Right lobe of liver (tissue), 6 donors: ENCODE measurements at regions not wholly inside any gene's neighbourhood (a gene's known extent, or its start where the extent isn't known, plus 50 kb on each side); places are given as distances from the start of the nearest gene placed in this dataset.

Experiments used
- ATAC-seq, 4 donors: fragments of 200-7000 bp; cut with Tn5 transposase; one replicate each; pipeline ENCODE4 v1.9.1; 2020; ENCODE audit warnings: mild to moderate bottlenecking in 4 of 4, moderate library complexity in 4 of 4
- DNase-seq, 3 donors: peaks; one replicate each; pipeline ENCODE4 v3.0.0-alpha.2; 2020
- H3K27ac ChIP-seq, 3 donors: fragments of 200-600 bp; one replicate each; pipeline ENCODE4 v1.8.0; 2022
- H3K27me3 ChIP-seq, 2 donors: fragments of 200-600 bp; one replicate each; pipeline ENCODE4 v1.8.0; 2022
- H3K36me3 ChIP-seq, 4 donors: fragments of 200-600 bp; sonication (generic) in 1 of 4; one replicate each; pipeline versions ENCODE4 v1.5.1 to v1.8.0; 2017 to 2022; ENCODE audit warnings: control low read depth in 1 of 4
- H3K4me1 ChIP-seq, 4 donors: fragments of 200-600 bp; sonication (generic) in 1 of 4; one replicate each; pipeline versions ENCODE4 v1.5.1 to v1.8.0; 2017 to 2022; ENCODE audit warnings: control low read depth in 1 of 4
- H3K4me3 ChIP-seq, 3 donors: fragments of 200-600 bp; one replicate each; pipeline ENCODE4 v1.8.0; 2022
- H3K9me3 ChIP-seq, 4 donors: fragments of 200-600 bp; sonication (generic) in 1 of 4; one replicate each; pipeline versions ENCODE4 v1.5.1 to v1.8.0; 2017 to 2022; ENCODE audit warnings: control low read depth in 1 of 4
- POLR2A ChIP-seq: fragments of 450-650 bp; IDR thresholded peaks from one replicate; pipeline ENCODE4 v1.6.1; 2017; ENCODE audit warnings: antibody characterized with exemption, mild to moderate bottlenecking
- WGBS: methylation state at CpG from one replicate; pipeline ENCODE4 v1.1.6; 2018; ENCODE audit warnings: low coverage, low lambda C conversion rate; ENCODE audit not compliant: insufficient coverage; ENCODE audit errors: missing lambda C conversion rate; 5-methylcytosine and 5-hydroxymethylcytosine counted together
- intact Hi-C, 2 donors: fragments of 100-400 bp; cut with DNase I; formaldehyde crosslinking; loops; one replicate each; pipeline versions ENCODE4 v1.11.2 to v1.14.1; 2022
- TF ChIP-seq, protein P1 (sequence below), 4 donors: fragments of 200-600 bp in 3 of 4; fragments of 450-650 bp in 1 of 4; IDR thresholded peaks; one replicate each; pipeline versions ENCODE4 v1.5.1 to v1.8.0; 2016 to 2022; ENCODE audit warnings: antibody characterized with exemption in 4 of 4, mild to moderate bottlenecking in 2 of 4
- donor health status: DM: no; HTN: yes; CAD: no.
- donor health status: DM: no; HTN: no; CAD: no.
- donor health status: DM: no; HTN: no; CAD: no.
- donor health status: DM: no; HTN: yes; CAD: no.
- donor health status: DM: no; HTN: yes; CAD: no.

DNA sequence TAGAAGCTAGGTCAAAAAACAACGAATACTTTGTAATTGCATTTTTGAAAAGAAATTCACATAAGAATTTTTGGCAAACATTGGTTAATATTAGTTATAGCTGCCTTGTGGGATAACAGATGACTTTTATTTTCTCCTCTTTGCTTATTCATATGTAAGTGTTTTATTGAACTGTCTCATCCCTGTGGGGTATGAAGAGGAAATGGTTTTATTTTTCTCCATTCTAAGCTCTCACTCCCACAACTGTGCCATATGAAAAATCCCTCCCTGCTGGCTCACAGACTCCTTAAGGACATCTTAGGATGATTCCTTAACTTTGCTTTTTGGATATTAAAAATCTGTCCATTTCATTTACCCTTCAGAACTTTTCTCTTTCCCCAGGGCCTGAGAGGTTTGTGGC lies 300.6 kb downstream of the PPP1R2C start:
- Histone ChIP-seq H3K36me3 (no peaks in the 10 kb centered on the region), H3K27ac (no peak overlapping the region), H3K4me3 (no peak overlapping the region), H3K9me3 (no peaks in the 10 kb centered on the region), H3K4me1 (no peaks in the 10 kb centered on the region), H3K27me3 (no peaks in the 10 kb centered on the region)
- WGBS, result 67% methylated on average over 1 of the region's 1 CpG
- ATAC-seq (no peak), DNase-seq (no peak)
- intact Hi-C loops, result no loop called here
- no peak for TF ChIP-seq POLR2A
- TF ChIP-seq, protein P1, sequence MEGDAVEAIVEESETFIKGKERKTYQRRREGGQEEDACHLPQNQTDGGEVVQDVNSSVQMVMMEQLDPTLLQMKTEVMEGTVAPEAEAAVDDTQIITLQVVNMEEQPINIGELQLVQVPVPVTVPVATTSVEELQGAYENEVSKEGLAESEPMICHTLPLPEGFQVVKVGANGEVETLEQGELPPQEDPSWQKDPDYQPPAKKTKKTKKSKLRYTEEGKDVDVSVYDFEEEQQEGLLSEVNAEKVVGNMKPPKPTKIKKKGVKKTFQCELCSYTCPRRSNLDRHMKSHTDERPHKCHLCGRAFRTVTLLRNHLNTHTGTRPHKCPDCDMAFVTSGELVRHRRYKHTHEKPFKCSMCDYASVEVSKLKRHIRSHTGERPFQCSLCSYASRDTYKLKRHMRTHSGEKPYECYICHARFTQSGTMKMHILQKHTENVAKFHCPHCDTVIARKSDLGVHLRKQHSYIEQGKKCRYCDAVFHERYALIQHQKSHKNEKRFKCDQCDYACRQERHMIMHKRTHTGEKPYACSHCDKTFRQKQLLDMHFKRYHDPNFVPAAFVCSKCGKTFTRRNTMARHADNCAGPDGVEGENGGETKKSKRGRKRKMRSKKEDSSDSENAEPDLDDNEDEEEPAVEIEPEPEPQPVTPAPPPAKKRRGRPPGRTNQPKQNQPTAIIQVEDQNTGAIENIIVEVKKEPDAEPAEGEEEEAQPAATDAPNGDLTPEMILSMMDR (IDR thresholded peaks at IDR 0.05), result no peak

DNA sequence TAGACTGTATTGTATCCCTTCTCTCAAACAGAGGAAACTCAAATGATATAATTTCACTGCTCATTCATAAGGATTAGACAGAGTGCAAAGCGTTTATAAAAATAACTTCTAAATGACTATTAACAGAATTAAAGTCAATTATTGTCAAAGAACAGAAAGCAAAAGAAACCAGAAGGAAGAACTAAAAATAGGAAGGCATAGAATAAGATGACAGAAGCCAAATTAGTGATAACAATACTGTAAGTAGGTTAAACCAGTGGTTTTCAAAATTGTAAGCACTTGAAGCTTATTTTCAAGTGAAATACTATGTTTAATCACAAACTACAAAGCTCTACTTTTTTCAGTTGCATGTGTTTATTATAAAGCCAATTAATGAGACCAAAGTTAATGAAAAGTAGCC lies 305.2 kb downstream of the PPP1R2C start:
- TF ChIP-seq, protein P1 (IDR thresholded peaks at IDR 0.05), result no peak
- TF ChIP-seq POLR2A, result no peak
- no peak for DNase-seq
- H3K4me3 ChIP-seq, result no peak overlapping the region
- H3K9me3 ChIP-seq, result no peaks in the 10 kb centered on the region
- no peaks in the 10 kb centered on the region for H3K27me3 ChIP-seq
- ATAC-seq, result no peak
- WGBS, result 25% methylated on average over 1 of the region's 1 CpG
- no peaks in the 10 kb centered on the region for H3K36me3 ChIP-seq
- intact Hi-C loops, result no loop called here
- no peak overlapping the region for H3K27ac ChIP-seq
- H3K4me1 ChIP-seq, result no peaks in the 10 kb centered on the region

DNA sequence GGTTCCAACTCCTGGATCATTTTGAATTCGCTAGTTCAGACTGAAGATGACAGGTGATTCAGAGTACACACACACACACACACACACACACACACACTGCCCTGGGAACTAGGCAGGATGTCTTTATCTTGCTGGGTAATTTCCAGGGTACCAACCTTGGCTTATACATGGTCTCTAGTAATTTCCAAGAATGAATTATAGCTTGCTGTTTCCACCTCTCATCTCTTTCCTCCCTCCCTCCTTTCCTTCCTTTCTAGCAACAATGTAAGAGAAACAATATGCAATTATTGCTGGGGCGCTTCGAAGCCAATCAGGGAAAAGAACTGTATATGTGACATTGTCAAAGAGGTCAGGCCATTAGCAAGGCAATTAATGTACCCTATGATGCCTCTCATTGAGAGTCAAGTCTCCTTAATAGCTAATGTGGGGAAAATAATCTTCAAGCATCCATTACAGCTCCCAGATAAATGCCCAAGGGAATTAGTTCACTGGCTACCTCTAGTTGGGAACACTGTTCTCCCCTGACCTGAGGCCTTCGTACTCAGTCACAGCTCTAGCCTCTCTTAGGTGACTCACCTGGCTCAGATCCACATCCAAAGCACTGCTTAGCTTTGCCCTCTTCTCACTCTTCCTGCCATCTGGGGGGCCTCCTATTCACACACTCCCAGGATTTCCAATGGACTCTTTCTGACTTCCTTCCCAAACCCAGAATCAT lies 311.5 kb downstream of the PPP1R2C start:
- Histone ChIP-seq H3K4me3 (no peak overlapping the region), H3K4me1 (no peaks in the 10 kb centered on the region), H3K36me3 (no peaks in the 10 kb centered on the region), H3K27ac (no peak overlapping the region), H3K9me3 (no peaks in the 10 kb centered on the region), H3K27me3 (no peaks in the 10 kb centered on the region)
- intact Hi-C loops, result no loop called here
- no peak for TF ChIP-seq POLR2A
- DNase-seq (no peak), ATAC-seq (no peak)
- 68% methylated on average over 3 of the region's 4 CpGs for WGBS

DNA sequence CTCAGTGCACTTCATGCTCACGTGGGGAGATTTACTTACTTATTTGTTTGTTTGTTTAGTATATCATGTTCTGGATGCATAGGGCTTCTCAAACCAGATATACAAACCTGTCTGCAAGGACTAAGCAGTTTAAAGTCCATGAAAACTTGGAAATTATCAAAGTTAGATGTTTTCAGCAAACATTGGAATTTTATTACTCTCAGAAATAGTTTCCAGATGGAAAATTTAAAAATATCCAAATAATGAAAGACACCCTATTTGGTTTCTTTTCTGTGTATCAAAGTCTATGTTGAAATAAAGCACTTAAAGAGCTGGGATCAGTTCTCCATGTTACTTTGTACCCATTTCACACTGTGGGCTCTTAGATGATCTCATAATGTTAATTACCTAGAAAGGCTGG lies 312.1 kb downstream of the PPP1R2C start:
- Histone ChIP-seq H3K4me3 (no peak overlapping the region), H3K4me1 (no peaks in the 10 kb centered on the region), H3K36me3 (no peaks in the 10 kb centered on the region), H3K27ac (no peak overlapping the region), H3K27me3 (no peaks in the 10 kb centered on the region), H3K9me3 (no peaks in the 10 kb centered on the region)
- DNase-seq (no peak), ATAC-seq (no peak)
- TF ChIP-seq, protein P1 (IDR thresholded peaks at IDR 0.05), result no peak
- no peak for TF ChIP-seq POLR2A
- 70% methylated on average over 1 of the region's 1 CpG for WGBS
- intact Hi-C loops, result no loop called here

DNA sequence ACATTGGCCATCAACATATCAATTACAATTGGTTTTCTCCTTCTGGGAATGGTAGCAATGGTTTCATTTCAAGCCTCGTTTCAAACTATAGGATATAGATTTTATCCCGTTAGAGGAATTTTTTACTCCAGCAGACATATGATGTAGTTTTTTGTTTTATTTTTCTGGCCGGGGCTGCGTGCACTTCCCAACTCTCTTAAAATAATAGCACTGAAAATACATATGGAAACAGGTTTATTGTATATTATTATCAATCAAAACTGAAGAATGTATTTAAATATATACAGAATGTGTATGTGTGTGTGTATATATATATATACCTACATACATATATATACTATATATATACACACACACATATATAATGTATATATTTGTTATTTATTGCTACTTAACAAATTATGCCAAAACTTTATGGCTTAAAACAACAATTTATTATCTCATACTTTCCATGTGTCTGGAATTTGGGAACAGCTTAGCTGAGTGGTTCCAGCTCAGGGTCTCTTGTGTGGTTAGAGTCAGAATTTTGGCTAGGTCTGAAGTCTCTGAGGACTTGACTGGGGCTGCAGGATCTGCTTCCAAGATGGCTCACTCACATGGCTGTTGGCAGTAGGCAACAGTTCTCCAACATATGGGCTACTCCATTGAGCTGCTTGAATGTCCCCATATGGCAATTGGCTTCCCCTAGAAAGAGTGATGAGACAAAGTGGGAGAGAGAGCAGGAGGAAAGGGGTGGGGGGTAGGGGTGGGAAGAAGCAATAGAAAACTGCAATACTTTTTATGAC lies 314.1 kb downstream of the PPP1R2C start:
- ATAC-seq (no peak), DNase-seq (no peak)
- H3K4me3 ChIP-seq, result no peak overlapping the region
- no peak for TF ChIP-seq POLR2A
- TF ChIP-seq, protein P1 (IDR thresholded peaks at IDR 0.05), result no peak
- no peak overlapping the region for H3K27ac ChIP-seq
- no peaks in the 10 kb centered on the region for H3K9me3 ChIP-seq
- WGBS, result 75% methylated on average over 4 of the region's 4 CpGs
- H3K4me1 ChIP-seq, result no peaks in the 10 kb centered on the region
- no peaks in the 10 kb centered on the region for H3K36me3 ChIP-seq
- intact Hi-C loops, result no loop called here
- H3K27me3 ChIP-seq, result no peaks in the 10 kb centered on the region
